Progenitor cell of endocrine pancreas (in vitro differentiated cells): ENCODE measurements at regions not wholly inside any gene's neighbourhood (a gene's known extent, or its start where the extent isn't known, plus 50 kb on each side); places are given as distances from the start of the nearest gene placed in this dataset.

ENCODE experiments used
- DNase-seq: peaks from one replicate; pipeline ENCODE4 v3.0.0; 2021; ENCODE audit warnings: low spot score; ENCODE audit not compliant: unreplicated experiment
- H3K27ac Mint-ChIP-seq: 2 replicates; pipeline ENCODE4 v1.8.0; 2021; ENCODE audit warnings: mild to moderate bottlenecking, moderate library complexity, mixed read lengths
- H3K27me3 Mint-ChIP-seq: 2 replicates; pipeline ENCODE4 v1.8.0; 2021; ENCODE audit warnings: mixed read lengths
- H3K36me3 Mint-ChIP-seq: 2 replicates; pipeline ENCODE4 v1.8.0; 2022; ENCODE audit warnings: mixed read lengths; ENCODE audit not compliant: insufficient read depth
- H3K4me1 Mint-ChIP-seq: 2 replicates; pipeline ENCODE4 v1.8.0; 2021; ENCODE audit warnings: low read depth, mixed read lengths
- H3K4me3 Mint-ChIP-seq: 2 replicates; pipeline ENCODE4 v1.8.0; 2021; ENCODE audit warnings: low read depth, mild to moderate bottlenecking, moderate library complexity, mixed read lengths
- H3K9me3 Mint-ChIP-seq: 2 replicates; pipeline ENCODE4 v1.8.0; 2021; ENCODE audit warnings: low read depth, mixed read lengths
- TF ChIP-seq, protein P1 (sequence below): fragments of 200-600 bp; sonication (generic); IDR thresholded peaks from one replicate; pipeline ENCODE4 v1.5.0; 2021; ENCODE audit warnings: antibody characterized with exemption, mild to moderate bottlenecking; ENCODE audit not compliant: unreplicated experiment

DNA sequence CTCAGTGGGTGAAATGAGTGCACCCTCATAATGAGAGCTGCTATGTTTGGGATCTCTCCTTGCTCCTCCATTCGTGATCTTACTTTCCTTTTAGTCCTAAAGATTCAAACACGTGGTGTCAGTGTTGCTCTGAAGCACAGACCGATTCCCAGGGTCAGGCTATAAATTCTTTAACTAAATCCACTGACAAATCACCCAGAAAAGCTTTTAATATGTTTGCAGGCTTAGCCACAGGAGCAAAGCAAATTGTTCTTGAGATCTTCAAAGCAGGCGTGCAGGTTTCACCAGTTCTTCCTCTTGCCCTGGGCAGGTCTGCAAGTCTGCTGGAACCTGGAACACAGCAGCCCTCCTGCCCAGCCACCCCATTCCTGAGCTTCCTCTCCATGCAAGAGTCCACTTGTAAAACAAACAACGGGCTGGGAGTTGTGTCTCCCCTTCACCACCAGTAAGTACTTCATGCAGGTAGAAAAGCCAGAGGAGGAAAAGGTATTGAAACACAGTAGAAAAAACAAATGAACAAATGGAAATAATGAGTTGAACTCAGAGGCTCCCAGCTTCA is 70.1 kb upstream of the ENPP6 start:
- TF ChIP-seq, protein P1, sequence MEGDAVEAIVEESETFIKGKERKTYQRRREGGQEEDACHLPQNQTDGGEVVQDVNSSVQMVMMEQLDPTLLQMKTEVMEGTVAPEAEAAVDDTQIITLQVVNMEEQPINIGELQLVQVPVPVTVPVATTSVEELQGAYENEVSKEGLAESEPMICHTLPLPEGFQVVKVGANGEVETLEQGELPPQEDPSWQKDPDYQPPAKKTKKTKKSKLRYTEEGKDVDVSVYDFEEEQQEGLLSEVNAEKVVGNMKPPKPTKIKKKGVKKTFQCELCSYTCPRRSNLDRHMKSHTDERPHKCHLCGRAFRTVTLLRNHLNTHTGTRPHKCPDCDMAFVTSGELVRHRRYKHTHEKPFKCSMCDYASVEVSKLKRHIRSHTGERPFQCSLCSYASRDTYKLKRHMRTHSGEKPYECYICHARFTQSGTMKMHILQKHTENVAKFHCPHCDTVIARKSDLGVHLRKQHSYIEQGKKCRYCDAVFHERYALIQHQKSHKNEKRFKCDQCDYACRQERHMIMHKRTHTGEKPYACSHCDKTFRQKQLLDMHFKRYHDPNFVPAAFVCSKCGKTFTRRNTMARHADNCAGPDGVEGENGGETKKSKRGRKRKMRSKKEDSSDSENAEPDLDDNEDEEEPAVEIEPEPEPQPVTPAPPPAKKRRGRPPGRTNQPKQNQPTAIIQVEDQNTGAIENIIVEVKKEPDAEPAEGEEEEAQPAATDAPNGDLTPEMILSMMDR: peak; percentile 14
- no peaks in the 10 kb centered on the region for H3K36me3 Mint-ChIP-seq
- H3K27me3 Mint-ChIP-seq: no peaks in the 10 kb centered on the region
- no peak overlapping the region for H3K4me3 Mint-ChIP-seq
- H3K4me1 Mint-ChIP-seq: peaks cover 22% of the 10 kb centered on the region
- H3K9me3 Mint-ChIP-seq: no peaks in the 10 kb centered on the region
- H3K27ac Mint-ChIP-seq: peak overlapping the region; percentile 84
- no peak for DNase-seq

DNA sequence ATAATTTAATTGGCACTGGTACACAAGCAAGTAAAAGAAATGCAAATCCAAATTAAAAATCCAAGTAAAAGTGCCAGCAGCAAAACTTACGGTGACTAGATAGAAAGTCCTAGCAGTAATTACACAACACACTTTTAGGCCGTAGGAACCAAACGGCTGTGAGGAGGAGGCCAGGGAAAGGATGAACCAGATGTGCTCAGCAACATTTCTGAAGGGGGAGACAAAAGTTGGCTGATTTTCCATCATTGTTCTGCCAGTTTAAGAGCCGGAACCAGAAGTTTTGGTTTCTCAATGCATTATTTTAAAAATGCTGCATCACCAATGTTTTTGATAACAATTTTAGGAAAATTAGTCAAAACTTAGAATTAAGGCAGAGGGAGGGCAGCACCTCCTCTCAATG is 68.7 kb upstream of the ENPP6 start:
- peaks cover 27% of the 10 kb centered on the region for H3K4me1 Mint-ChIP-seq
- DNase-seq: no peak
- TF ChIP-seq, protein P1: no peak
- H3K27ac Mint-ChIP-seq: no peak overlapping the region
- no peaks in the 10 kb centered on the region for H3K36me3 Mint-ChIP-seq
- no peak overlapping the region for H3K4me3 Mint-ChIP-seq
- H3K27me3 Mint-ChIP-seq: no peaks in the 10 kb centered on the region
- no peaks in the 10 kb centered on the region for H3K9me3 Mint-ChIP-seq

- Mint-ChIP-seq H3K27ac (no peak overlapping the region), H3K9me3 (no peaks in the 10 kb centered on the region), H3K27me3 (no peaks in the 10 kb centered on the region), H3K4me3 (no peak overlapping the region), H3K36me3 (no peaks in the 10 kb centered on the region), H3K4me1 (peaks cover 26% of the 10 kb centered on the region)
- TF ChIP-seq, protein P1: no peak
- DNase-seq: no peak
These were observed 67.1 kb upstream of the ENPP6 start for GRCh38 chr4:184284742-184285141.

DNA sequence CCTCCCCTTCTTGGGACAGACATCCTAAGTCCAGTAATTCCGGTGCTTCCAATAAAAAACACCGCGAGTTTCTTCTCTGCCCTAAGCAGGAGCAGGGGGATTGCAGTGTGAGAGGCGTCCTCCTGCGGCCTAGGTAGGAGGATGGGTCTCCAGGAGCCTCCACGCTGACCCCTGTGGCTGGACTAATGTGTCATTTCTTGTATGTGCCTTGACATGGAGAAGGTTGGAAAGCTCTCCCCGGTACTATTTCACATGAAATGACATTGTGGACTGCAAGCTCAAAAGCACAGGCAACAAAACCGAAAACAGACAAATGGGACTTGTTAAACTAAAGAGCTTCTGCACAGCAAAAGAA is 66.6 kb upstream of the ENPP6 start:
- Mint-ChIP-seq H3K9me3 (no peaks in the 10 kb centered on the region), H3K27me3 (no peaks in the 10 kb centered on the region), H3K4me1 (peaks cover 25% of the 10 kb centered on the region), H3K36me3 (no peaks in the 10 kb centered on the region), H3K4me3 (no peak overlapping the region), H3K27ac (no peak overlapping the region)
- no peak for DNase-seq
- TF ChIP-seq, protein P1: no peak

DNA sequence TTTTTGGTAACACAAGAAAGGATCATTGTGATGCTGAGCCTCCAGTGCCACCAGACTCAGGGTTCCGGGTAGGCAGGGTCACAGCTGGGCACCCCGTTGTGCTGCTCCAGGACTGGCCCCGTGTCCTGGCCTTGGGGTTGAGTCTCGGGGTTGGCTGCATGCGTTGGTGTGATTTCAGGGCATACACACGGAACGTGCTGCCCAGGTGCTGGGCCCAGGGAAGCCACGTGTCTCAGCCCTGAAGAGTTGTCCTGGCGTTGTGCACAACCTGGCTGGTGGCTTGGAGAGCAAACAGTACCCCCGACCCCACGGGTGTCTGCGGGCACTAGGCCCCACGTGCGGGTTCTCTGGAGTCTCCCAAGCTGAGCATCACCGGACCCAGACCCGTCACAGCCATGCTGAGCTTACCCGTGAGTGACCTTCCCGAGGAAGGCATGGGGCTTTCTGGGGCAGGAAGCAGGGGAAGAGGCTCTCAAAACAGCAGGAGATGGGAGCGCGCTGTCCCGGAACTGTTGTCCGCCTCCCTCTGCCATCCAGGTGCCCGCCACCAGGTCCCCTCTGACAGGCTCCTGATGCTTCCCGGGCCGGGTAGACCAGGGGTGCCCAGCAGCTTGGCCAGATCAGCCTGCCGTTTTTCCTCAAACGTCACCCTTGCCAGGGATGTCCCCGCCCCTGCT is 66.1 kb upstream of the ENPP6 start:
- H3K27ac Mint-ChIP-seq: no peak overlapping the region
- H3K4me3 Mint-ChIP-seq: no peak overlapping the region
- no peaks in the 10 kb centered on the region for H3K9me3 Mint-ChIP-seq
- no peak for DNase-seq
- H3K27me3 Mint-ChIP-seq: no peaks in the 10 kb centered on the region
- H3K36me3 Mint-ChIP-seq: no peaks in the 10 kb centered on the region
- TF ChIP-seq, protein P1: no peak
- H3K4me1 Mint-ChIP-seq: peaks cover 23% of the 10 kb centered on the region
